MG63 (cell line): ENCODE measurements at regions not wholly inside any gene's neighbourhood (a gene's known extent, or its start where the extent isn't known, plus 50 kb on each side); places are given as distances from the start of the nearest gene placed in this dataset.
A peak's percentile ranks its signal among the peaks of the same experiment; 100 is the strongest.

Experiments used
- DNase-seq: peaks from one replicate; pipeline ENCODE4 v3.0.0-alpha.2; 2020
- H3K27me3 ChIP-seq: fragments of 250-450 bp; sonication (Bioruptor Pico); 2 replicates; pipeline ENCODE4 v1.5.1; 2020; ENCODE audit warnings: mild to moderate bottlenecking, moderate library complexity
- H3K36me3 ChIP-seq: fragments of 250-450 bp; sonication (Bioruptor Pico); 2 replicates; pipeline ENCODE4 v1.5.1; 2020; ENCODE audit warnings: mild to moderate bottlenecking, moderate library complexity
- H3K4me3 ChIP-seq: fragments of 250-450 bp; sonication (Bioruptor Pico); 2 replicates; pipeline ENCODE4 v1.5.1; 2020; ENCODE audit warnings: mild to moderate bottlenecking, moderate library complexity
- H3K9me3 ChIP-seq: fragments of 250-450 bp; sonication (Bioruptor Pico); 2 replicates; pipeline ENCODE4 v1.5.1; 2020; ENCODE audit warnings: mild to moderate bottlenecking, moderate library complexity

- Histone ChIP-seq H3K4me3 (no peak overlapping the region), H3K27me3 (no peaks in the 10 kb centered on the region), H3K9me3 (no peaks in the 10 kb centered on the region), H3K36me3 (no peaks in the 10 kb centered on the region)
- DNase-seq: no peak
Observed at GRCh38 chr15:25532269-25533140, 93.7 kb upstream of the UBE3A start.

GRCh38 chr15:25529774-25530173 is 91.0 kb upstream of the UBE3A start:
- no peaks in the 10 kb centered on the region for H3K27me3 ChIP-seq
- no peak overlapping the region for H3K4me3 ChIP-seq
- no peaks in the 10 kb centered on the region for H3K9me3 ChIP-seq
- no peaks in the 10 kb centered on the region for H3K36me3 ChIP-seq
- DNase-seq: no peak

GRCh38 chr15:25527118-25527517 is 88.3 kb upstream of the UBE3A start:
- Histone ChIP-seq H3K27me3 (no peaks in the 10 kb centered on the region), H3K36me3 (no peaks in the 10 kb centered on the region), H3K9me3 (no peaks in the 10 kb centered on the region), H3K4me3 (no peak overlapping the region)
- DNase-seq: peak; percentile 1

- DNase-seq: peak; percentile 46
Observed at GRCh38 chr15:25525741-25526140, 86.9 kb upstream of the UBE3A start.

GRCh38 chr15:25515633-25516032 is 76.8 kb upstream of the UBE3A start:
- Histone ChIP-seq H3K27me3 (no peaks in the 10 kb centered on the region), H3K36me3 (no peaks in the 10 kb centered on the region), H3K9me3 (no peaks in the 10 kb centered on the region), H3K4me3 (no peak overlapping the region)
- DNase-seq: no peak

More at GRCh38 chr15:25525741-25526140, 86.9 kb upstream of the UBE3A start:
- H3K36me3 ChIP-seq: no peaks in the 10 kb centered on the region
- H3K9me3 ChIP-seq: no peaks in the 10 kb centered on the region
- H3K27me3 ChIP-seq: no peaks in the 10 kb centered on the region
- no peak overlapping the region for H3K4me3 ChIP-seq

DNA sequence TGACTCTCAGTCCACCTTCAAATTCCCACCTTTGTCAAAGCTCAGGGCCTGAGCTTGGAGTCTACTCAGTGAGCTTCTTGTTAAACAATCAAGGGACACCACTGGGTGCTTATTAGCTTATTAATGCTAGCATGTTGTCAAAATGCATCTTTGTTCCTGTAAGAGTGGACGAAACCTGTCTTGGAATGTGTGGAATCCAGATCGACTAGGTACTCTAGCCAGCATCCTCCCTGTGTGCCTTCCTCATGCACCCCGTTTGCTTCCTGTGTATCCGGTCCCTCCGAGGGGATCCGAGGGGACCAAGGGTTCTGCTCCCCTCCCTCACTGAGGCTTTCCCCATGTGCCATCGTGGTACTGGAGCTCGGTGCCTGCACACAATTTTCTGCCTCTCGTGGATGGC is 75.7 kb upstream of the UBE3A start:
- no peaks in the 10 kb centered on the region for H3K36me3 ChIP-seq
- H3K27me3 ChIP-seq: no peaks in the 10 kb centered on the region
- H3K4me3 ChIP-seq: no peak overlapping the region
- no peaks in the 10 kb centered on the region for H3K9me3 ChIP-seq
- DNase-seq: no peak

GRCh38 chr15:25512957-25513356 is 74.1 kb upstream of the UBE3A start:
- Histone ChIP-seq H3K36me3 (no peaks in the 10 kb centered on the region), H3K4me3 (no peak overlapping the region), H3K27me3 (no peaks in the 10 kb centered on the region), H3K9me3 (no peaks in the 10 kb centered on the region)
- no peak for DNase-seq

DNA sequence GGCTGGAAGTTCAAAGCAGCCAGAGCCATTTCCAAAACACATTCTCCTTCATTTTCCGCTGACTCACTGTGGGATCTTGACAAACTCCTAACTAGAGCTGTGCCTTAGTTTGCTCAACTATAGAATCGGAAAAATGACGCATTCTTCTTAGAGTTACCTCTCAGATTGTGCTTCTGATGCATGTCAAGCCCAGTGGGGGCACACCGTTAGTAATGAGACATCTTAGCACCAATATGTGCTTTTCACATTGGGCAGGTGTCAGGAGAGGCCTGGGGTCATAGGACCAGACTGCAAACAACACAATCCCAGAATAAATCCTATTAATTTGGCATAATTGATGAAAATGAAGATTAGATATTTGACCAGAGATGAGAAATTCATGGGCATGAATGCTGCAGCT is 71.3 kb upstream of the UBE3A start:
- no peaks in the 10 kb centered on the region for H3K36me3 ChIP-seq
- no peaks in the 10 kb centered on the region for H3K27me3 ChIP-seq
- no peaks in the 10 kb centered on the region for H3K9me3 ChIP-seq
- DNase-seq: no peak
- H3K4me3 ChIP-seq: no peak overlapping the region

DNA sequence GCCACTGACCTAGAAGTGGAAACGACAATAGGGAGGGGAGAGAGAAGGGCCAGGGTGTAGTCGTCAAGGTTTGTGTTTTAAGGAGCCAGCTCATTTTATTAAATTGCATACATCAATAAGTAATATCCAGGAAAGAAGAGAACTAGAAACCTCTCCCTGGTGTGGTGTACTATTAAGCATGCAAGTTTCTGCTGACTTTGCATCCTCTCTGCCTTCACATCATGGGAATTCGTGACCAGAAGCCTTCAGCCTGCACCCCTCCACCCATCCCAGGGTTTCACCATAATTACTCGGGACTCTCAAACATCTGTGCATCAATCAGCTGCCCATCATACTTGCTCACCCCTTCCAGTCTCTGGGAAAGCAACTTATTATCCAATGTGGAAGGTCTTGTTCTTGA is 70.9 kb upstream of the UBE3A start:
- H3K9me3 ChIP-seq: no peaks in the 10 kb centered on the region
- no peaks in the 10 kb centered on the region for H3K27me3 ChIP-seq
- DNase-seq: no peak
- no peak overlapping the region for H3K4me3 ChIP-seq
- no peaks in the 10 kb centered on the region for H3K36me3 ChIP-seq

- H3K4me3 ChIP-seq: no peak overlapping the region
- no peaks in the 10 kb centered on the region for H3K27me3 ChIP-seq
- DNase-seq: no peak
- no peaks in the 10 kb centered on the region for H3K36me3 ChIP-seq
- H3K9me3 ChIP-seq: no peaks in the 10 kb centered on the region
Observed at GRCh38 chr15:25508369-25509002, 69.7 kb upstream of the UBE3A start.

- Histone ChIP-seq H3K27me3 (no peaks in the 10 kb centered on the region), H3K4me3 (no peak overlapping the region), H3K36me3 (no peaks in the 10 kb centered on the region), H3K9me3 (no peaks in the 10 kb centered on the region; the same call in 1 of the 2 replicates)
- DNase-seq: peak; percentile 31
Observed at GRCh38 chr15:25504307-25504706, 65.5 kb upstream of the UBE3A start.

GRCh38 chr15:25501828-25502446 is 63.1 kb upstream of the UBE3A start:
- Histone ChIP-seq H3K36me3 (no peaks in the 10 kb centered on the region), H3K27me3 (no peaks in the 10 kb centered on the region), H3K9me3 (peaks cover 2% of the 10 kb centered on the region; the same call in 1 of the 2 replicates), H3K4me3 (no peak overlapping the region)
- DNase-seq: no peak

GRCh38 chr15:25498835-25499234 is 60.0 kb upstream of the UBE3A start:
- Histone ChIP-seq H3K4me3 (no peak overlapping the region), H3K9me3 (peaks cover 2% of the 10 kb centered on the region; the same call in 1 of the 2 replicates), H3K36me3 (no peaks in the 10 kb centered on the region), H3K27me3 (no peaks in the 10 kb centered on the region)
- no peak for DNase-seq

DNA sequence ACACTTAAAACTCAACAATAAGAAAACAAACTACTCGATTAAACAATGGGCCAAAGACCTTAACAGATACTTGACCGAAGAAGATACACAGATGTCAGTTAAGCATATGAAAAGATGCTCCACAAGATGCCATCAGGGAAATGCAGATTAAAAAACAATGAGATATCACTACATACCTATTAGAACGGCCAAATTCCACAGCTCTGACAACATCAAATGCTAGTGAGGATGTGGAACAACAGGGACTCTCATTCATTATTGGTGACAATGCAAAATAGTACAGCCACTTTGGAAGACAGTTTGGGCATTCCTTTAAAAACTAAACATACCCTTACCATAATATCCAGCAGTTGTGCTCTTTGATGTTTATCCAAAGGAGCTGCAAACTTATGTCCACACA is 59.1 kb upstream of the UBE3A start:
- Histone ChIP-seq H3K9me3 (0 out of 2 replicates have a peak, but pooled peaks cover 2% of the 10 kb centered on the region), H3K4me3 (no peak overlapping the region), H3K27me3 (no peaks in the 10 kb centered on the region), H3K36me3 (no peaks in the 10 kb centered on the region)
- DNase-seq: no peak

DNA sequence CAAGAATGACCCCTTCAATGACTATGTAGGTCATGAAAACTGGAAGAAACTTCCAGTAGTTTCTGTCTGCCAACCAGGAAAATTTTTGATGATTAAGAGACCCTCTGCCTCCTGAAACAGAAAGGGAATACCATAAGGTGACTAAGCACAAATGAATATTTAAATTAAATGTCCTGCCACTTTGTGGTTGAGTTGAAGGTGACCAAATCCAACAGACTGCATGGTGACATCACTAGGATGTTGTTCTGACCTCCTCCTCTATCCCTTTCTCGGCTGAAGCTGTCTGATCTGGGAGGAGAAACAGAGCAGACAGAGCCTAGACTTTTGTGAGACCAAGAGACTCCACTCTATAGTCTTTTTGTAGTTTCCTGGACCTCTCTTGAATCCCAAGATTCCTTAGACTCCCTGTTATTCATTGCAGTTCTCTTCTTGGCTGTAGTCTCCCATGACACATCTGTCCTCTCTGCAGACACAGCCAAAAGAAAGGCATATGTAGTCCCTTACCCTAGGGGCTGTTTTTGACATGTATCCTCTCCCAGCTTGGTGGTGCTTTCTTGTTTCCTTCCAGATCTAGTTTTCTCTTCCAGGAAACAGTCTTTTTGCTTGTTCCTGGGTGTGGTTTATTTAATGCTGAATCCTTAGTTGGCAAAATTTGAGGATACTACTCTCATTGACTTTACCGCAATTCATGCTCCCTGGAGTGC is 55.2 kb upstream of the UBE3A start:
- 0 out of 2 replicates have a peak, but pooled peaks cover 2% of the 10 kb centered on the region for H3K9me3 ChIP-seq
- no peaks in the 10 kb centered on the region for H3K36me3 ChIP-seq
- no peaks in the 10 kb centered on the region for H3K27me3 ChIP-seq
- DNase-seq: no peak
- no peak overlapping the region for H3K4me3 ChIP-seq

DNA sequence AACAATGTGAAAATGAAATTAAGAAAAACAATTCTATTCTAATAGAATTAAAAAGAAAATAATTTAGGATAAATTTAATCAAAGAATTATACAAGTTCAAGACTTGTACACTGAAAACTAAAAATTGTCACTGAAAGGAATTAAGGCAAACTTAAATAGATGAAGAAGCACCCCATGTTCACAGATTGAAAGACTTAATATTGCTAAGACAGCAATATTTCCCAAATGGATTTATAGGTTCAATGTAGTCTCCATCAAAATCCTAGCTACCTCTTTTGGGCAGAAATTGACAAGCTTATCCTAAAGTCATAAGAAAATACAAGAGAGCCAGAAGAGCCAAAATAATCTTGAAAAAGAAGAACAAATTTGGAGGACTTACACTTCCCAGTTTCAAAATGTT is 53.5 kb upstream of the UBE3A start:
- Histone ChIP-seq H3K4me3 (no peak overlapping the region), H3K9me3 (no peaks in the 10 kb centered on the region), H3K36me3 (no peaks in the 10 kb centered on the region), H3K27me3 (no peaks in the 10 kb centered on the region)
- no peak for DNase-seq
